ENCODE measurements at regions not wholly inside any gene's neighbourhood (a gene's known extent, or its start where the extent isn't known, plus 50 kb on each side); places are given as distances from the start of the nearest gene placed in this dataset.
A peak's percentile ranks its signal among the peaks of the same experiment; 100 is the strongest.

GRCh38 chr17:36728030-36728991 lies 126.9 kb downstream of the MRM1 start:
- peak; percentile 72 for DNase-seq (ENCODE audit: low spot score)

GRCh38 chr17:36730095-36730808 lies 128.9 kb downstream of the MRM1 start:
- no peak for DNase-seq (ENCODE audit: low spot score)

DNA sequence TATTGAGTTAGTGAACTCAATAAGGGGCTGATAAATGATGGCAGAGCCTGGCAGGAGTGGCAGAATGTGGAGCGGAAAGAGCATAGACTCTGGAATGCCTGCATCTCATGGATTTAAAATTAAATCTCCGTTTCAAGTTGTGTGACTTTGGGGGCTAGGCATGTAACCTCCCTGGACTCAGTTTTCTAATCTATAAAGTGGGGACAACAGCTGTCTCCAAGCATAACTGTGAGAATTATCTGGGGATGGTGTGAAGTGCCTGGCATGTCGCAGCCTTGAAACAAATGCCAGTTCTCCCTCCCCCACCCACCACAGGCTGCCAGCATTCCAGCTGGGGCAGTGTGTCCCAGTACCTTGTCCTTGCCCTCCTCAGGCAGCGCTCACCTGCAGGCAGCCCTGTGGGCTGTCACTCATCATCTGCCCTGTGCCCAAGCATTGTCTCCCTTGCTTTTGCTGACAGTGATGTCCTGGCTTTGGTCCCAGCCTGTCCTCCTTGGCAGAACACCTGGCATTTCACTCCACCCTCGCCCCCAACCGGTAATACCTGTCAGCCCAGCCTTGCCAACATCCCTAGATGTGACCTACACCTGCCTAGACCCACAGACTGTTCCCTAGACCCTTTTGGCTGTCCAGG lies 129.6 kb downstream of the MRM1 start:
- DNase-seq (ENCODE audit: low spot score): no peak

GRCh38 chr17:36731811-36732210 lies 130.4 kb downstream of the MRM1 start:
- no peak for DNase-seq (ENCODE audit: low spot score)

DNA sequence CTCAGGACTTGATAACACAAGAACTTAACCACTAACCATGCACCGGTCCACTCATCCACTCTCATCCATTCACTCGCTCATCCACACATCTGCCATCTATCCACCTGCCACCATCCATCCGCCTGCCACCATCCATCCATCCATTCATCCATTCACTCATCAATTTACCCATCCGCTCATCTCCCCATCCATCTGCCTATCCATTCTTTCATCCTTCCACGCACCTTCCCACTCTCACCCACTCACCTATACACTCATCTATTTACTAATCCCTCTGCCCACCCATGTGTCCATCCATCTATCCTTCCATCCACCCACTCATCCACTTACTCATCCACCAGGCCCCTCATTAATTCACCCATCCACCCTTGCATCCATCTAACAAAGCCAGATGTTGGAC lies 131.0 kb downstream of the MRM1 start:
- no peak for DNase-seq (ENCODE audit: low spot score)

DNA sequence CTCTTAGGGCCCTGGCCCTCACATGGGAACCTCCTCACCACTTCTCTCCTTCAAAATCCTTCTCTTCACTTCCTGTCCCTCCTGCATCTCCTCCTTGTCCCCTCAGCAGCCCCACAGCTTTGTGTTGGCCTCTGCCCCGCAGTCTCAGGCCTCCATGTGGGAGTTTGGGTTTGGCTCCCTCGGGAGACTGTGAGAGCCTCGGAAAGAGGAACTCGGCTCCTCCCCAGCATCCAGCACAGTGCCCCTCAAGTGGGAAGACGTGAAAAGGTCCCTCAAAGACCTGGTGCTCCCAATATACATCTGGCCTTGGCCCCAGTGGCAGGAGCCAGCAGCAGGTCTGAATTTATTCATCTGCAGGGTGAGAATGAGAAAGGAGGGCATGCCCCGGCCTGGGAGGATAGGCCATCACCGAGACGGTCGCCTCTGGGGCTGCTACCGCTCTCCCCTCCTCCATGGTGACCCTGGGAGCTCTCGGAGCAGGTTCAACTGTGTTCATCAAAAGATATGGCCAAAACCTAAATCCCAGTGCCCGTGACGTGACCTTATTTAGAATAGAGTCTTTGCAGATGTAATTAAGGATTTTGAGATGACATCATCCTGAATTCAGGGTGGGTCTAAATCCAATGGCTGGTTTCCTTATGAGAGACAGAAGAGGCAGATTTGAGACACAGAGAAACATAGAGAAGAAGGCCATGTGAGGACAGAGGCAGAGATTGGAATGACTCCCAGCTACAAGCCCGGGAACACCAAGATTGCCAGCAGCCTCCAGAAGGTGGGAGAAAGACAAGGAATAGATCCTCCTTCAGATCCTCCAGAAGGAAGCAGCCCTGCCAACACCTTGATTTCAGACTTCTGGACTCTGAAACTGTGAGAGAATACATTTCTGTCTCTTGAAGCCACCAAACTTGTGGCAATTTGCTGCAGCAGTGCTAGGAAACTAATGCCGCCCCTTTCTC lies 135.1 kb downstream of the MRM1 start:
- DNase-seq (ENCODE audit: low spot score): no peak

DNA sequence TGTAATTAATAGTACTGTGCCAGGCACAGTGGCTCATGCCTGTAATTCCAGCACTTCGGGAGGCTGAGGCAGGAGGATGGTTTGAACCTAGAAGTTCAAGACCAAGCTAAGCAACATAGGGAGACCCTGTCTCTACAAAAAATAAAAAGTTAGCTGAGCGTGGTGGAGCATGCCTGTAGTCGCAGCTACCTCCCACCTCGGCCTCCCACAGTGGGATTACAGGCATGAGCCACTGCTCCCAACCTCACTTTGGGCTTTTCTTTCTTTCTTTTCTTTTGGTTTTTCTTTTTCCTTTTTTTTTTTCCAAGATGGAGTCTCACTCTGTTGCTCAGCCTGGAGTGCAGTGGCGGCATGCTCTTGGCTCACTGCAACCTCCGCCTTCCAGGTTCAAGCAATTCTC lies 137.8 kb downstream of the MRM1 start:
- no peak for DNase-seq (ENCODE audit: low spot score)

GRCh38 chr17:36740157-36740556 lies 138.8 kb downstream of the MRM1 start:
- DNase-seq (ENCODE audit: low spot score): no peak

DNA sequence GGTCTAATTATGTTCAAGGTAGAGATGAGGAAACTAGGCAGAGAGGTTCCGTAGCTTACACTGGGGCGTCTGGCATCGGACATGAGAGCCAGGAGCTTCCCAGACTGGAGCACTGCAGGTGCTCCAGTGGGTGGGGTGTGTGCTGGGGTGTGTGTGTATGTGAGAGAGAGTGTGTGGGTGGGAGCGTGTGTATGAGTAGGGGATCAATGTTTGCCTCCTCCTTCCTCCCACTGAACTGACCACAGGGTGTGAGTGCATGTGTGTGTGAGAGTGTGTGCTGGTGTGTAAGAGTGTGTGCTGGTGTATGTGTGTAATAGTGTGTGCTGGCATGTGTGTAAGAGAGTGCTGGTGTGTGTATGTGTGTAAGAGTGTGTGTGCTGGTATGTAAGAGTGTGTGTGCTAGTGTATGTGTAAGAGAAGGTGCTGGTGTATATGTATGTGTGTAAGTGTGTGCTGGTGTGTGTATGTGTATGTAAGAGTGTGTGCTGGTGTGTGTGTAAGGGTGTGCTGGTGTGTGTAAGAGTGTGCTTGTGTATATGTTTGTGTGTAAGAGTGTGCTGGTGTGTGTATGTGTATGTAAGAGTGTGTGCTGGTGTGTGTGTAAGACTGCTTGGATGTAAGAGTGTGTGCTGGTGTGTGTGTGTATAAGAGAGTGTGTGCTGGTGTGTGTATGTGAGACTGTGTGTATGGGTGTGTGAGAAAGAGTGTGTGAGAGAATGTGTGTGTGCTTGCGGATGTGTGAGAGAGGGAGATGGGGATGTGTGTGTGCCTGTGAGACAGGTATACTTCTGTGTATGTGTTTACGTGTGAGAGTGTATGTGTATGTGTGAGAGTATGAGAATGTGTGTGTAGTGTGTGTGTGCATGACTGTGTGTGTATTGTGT lies 139.9 kb downstream of the MRM1 start:
- no peak for DNase-seq (ENCODE audit: low spot score)

DNA sequence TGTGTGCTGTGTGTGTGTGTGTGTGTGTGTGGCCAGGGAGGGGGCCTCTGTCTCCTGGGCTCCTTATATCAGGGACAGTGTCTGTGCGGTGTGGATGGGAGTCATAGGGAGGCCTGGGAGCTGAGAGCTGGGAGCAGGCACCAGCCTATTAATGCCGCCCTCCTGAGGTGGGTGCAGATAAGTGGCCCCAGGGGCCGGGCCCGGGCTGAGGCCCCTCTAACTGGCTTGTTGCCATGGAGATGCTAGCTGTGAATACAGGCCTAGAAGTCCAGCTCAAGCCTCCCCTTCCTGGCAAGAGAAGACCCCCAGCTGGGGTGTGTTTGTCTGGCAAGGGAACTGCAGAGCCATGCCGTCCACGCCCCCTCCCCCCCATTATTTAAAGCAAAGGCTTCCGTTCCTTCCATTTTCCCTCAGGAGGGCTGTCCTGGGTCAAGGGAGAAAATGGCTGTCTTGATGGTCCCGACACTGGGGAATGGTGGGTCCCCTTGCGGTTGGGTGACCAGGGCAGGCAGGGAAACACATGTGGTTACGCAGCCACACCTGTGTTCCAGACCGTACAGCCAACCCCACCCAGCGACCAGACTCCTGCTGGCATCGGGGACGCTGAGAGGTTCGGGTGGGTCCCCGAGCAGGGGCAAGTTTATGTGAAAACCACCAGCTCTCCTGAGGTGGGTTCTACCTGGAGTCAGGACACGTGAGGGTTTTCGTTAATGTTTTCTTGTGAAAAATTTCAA lies 141.1 kb downstream of the MRM1 start:
- no peak for DNase-seq (ENCODE audit: low spot score)

DNA sequence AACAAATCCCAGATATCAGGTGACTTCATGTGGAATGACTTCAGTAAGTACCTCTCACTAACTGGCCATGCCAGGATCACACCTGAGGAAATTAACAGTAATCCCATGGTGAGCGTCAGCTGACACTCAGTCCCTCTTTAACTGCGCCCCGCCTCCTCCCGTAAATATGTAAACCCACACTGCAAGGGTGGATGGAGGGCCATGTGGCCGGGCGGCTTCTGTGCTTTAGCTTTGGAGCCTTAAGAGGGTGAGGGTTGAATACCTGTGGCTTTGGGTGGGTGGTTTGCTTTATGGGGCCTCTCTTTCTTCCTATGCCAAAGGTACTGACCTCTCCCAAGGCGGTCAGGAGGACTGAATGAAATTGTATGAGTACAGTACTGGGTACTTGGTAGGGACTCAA lies 141.7 kb downstream of the MRM1 start:
- DNase-seq (ENCODE audit: low spot score): no peak

- DNase-seq (ENCODE audit: low spot score): no peak
Observed at GRCh38 chr17:36746381-36747053, 145.1 kb downstream of the MRM1 start.

DNA sequence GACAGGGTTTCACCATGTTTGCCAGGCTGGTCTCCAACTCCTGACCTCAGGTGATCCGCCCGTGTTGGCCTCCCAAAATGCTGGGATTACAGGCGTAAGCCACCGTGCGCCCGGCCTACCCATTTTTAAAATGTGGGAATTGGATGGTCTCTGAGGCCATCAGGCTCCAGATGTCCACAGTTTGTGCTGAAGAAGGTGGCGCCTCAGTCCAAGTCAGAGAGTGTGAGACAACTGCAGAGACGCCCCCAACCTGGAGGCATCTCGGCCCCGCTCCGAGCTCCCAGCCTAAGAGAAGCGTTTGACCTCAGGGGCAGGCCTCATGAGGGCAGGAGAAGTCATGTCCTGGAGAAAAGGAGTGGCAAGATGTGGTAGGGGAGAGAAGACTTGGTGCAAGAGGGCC lies 146.5 kb downstream of the MRM1 start:
- DNase-seq (ENCODE audit: low spot score): no peak

DNA sequence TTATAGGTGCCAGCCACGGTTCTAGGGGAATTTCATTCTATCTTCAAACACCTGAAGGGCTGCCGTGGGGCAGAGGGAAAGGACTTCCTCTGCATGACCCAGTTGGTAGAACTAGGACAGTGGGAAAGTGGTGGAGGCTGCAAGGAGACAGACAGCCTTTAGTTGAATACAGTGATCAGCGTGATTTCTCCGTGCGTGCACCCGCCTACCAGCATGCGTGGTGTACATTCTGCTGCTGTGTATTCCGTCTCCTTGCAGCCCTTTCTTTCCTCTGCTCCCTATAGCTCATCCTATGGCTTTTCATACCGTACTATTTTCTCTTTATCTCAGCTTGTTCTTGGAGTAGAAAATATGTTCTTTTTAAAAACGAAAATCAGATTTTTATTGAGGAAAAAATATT lies 146.9 kb downstream of the MRM1 start:
- DNase-seq (ENCODE audit: low spot score): no peak

GRCh38 chr17:36749493-36749892 lies 148.1 kb downstream of the MRM1 start:
- no peak for DNase-seq (ENCODE audit: low spot score)

- no peak for DNase-seq (ENCODE audit: low spot score)
Observed at GRCh38 chr17:36750316-36750885, 149.0 kb downstream of the MRM1 start.

DNA sequence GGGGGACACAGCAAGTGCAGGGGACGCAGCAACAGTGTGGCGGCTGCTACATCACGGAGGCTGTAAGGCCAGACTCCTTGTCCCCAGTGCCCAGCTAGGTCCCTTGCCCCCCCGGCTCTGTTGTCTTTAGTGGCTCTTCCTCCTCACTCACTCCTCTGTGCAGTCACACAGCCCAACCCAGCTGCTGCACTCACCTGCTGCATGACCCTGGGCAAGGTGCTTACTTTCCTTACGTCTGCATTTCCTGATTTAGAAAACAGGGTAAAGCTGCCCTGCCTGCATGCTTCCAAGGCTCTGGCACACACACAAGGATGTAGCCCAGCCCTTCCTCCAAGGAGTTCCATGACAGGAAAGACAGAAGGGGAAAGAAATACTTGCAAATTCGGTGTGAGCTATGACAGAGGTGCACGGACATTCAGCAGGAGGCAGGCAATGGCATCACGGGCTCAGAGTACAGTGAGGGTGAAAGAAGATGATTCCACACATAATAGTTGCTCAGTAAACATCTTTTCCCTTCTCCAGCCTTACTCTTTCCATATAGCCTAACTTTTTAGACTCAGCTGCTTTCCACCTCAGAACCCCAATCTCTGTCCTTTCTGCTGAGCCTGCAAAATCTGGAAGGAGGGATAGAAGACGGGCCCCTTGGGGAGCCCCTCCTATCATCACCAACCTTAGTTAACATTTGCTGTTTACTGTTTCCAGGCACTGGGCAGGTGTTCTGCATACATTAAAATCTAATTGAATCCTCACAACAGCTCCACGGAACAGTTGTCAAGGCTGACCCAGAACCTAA lies 150.9 kb downstream of the MRM1 start:
- no peak for DNase-seq (ENCODE audit: low spot score)

DNA sequence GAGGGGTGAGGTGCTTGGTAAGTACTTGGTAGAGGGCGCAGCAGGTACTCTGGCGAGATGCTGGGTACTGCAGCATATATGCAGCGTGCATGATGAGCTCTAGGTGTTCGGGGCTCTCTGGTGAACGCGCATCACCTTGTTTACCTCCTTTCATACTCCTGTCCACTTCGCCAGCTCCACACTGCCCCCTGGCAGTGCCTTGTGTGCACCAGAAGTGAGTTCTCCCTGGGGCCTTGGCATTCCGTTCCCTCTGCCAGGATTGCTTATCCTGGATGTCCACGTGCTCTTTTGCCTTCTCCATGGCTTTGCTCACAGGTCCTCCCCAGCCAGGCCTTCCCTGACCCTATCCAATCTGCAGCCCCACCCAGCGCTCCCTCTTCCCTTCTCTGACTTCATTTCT lies 154.2 kb downstream of the MRM1 start:
- peak; percentile 47 for DNase-seq (ENCODE audit: low spot score)

Measured in hematopoietic multipotent progenitor cell treated with erythropoietin and hydrocortisone succinate and interleukin-3 and kit ligand, for 15 days (in vitro differentiated cells).